ENCODE measurements at regions not wholly inside any gene's neighbourhood (a gene's known extent, or its start where the extent isn't known, plus 50 kb on each side); places are given as distances from the start of the nearest gene placed in this dataset.

GRCh38 chr10:125534515-125534914, 148.4 kb downstream of the TEX36 start:
- no peak overlapping the region for H3K4me3 ChIP-seq (ENCODE audit: control insufficient read depth in 2 of 3, extremely low read depth in 1 of 3, insufficient read depth in 2 of 3, low read depth in 1 of 3, low read length in 3 of 3)
- H3K9me1 ChIP-seq (ENCODE audit: control insufficient read depth, extremely low read depth, insufficient read depth, low read length): no peaks in the 10 kb centered on the region
- H3K9ac ChIP-seq (ENCODE audit: control insufficient read depth, extremely low read depth, insufficient read depth, low read length): no peak overlapping the region
- H3K27ac ChIP-seq (ENCODE audit: control insufficient read depth, insufficient read depth, low read length): no peak overlapping the region
- no peak overlapping the region for H3K4me2 ChIP-seq (ENCODE audit: control insufficient read depth, extremely low read depth, insufficient read depth, low read depth, low read length)
- dilution Hi-C loops (cut with MboI; ENCODE audit: extremely low pct_ligation_motif_present, low sequenced_read_pairs): no loop called here
- no peak for TF ChIP-seq EZH2 (IDR thresholded peaks at IDR 0.05; ENCODE audit: low read length)
- TF ChIP-seq CTCF (optimal IDR thresholded peaks at IDR 0.05 in 1 of 3, IDR thresholded peaks at IDR 0.05 in 1 of 3, conservative IDR thresholded peaks at IDR 0.05 in 1 of 3; ENCODE audit: extremely low read depth in 1 of 3, insufficient read depth in 2 of 3, low read length in 3 of 3): no peak
- FAIRE-seq: no peak
- H3K79me2 ChIP-seq (ENCODE audit: control insufficient read depth, insufficient read depth, low read length): no peaks in the 10 kb centered on the region
- H3K9me3 ChIP-seq (ENCODE audit: control insufficient read depth, low read depth, low read length): no peaks in the 10 kb centered on the region
- peaks cover 10% of the 10 kb centered on the region for H3K27me3 ChIP-seq (ENCODE audit: control insufficient read depth, extremely low read depth, insufficient read depth, low read length)
- H3K36me3 ChIP-seq (ENCODE audit: control insufficient read depth in 2 of 2, extremely low read depth in 1 of 2, insufficient read depth in 2 of 2, low read length in 2 of 2): no peaks in the 10 kb centered on the region
- no peaks in the 10 kb centered on the region for H4K20me1 ChIP-seq (ENCODE audit: control insufficient read depth, extremely low read depth, insufficient read depth, low read length)
- no peak for DNase-seq (ENCODE audit: low read depth, low spot score)
- no peak overlapping the region for H2AFZ ChIP-seq (ENCODE audit: control insufficient read depth, low read length)
- no peaks in the 10 kb centered on the region for H3K4me1 ChIP-seq (ENCODE audit: control insufficient read depth, extremely low read depth, insufficient read depth, low read length)

GRCh38 chr10:125533866-125534265, 149.1 kb downstream of the TEX36 start:
- no peaks in the 10 kb centered on the region for H3K9me3 ChIP-seq (ENCODE audit: control insufficient read depth, low read depth, low read length)
- no peaks in the 10 kb centered on the region for H3K36me3 ChIP-seq (ENCODE audit: control insufficient read depth in 2 of 2, extremely low read depth in 1 of 2, insufficient read depth in 2 of 2, low read length in 2 of 2)
- no peak overlapping the region for H3K4me3 ChIP-seq (ENCODE audit: control insufficient read depth in 2 of 3, extremely low read depth in 1 of 3, insufficient read depth in 2 of 3, low read depth in 1 of 3, low read length in 3 of 3)
- H3K27me3 ChIP-seq (ENCODE audit: control insufficient read depth, extremely low read depth, insufficient read depth, low read length): peaks cover 7% of the 10 kb centered on the region
- no peaks in the 10 kb centered on the region for H3K79me2 ChIP-seq (ENCODE audit: control insufficient read depth, insufficient read depth, low read length)
- H3K4me2 ChIP-seq (ENCODE audit: control insufficient read depth, extremely low read depth, insufficient read depth, low read depth, low read length): no peak overlapping the region
- H2AFZ ChIP-seq (ENCODE audit: control insufficient read depth, low read length): no peak overlapping the region
- H3K27ac ChIP-seq (ENCODE audit: control insufficient read depth, insufficient read depth, low read length): no peak overlapping the region
- DNase-seq (ENCODE audit: low read depth, low spot score) (no peak), FAIRE-seq (no peak)
- dilution Hi-C loops (cut with MboI; ENCODE audit: extremely low pct_ligation_motif_present, low sequenced_read_pairs): no loop called here
- H3K9ac ChIP-seq (ENCODE audit: control insufficient read depth, extremely low read depth, insufficient read depth, low read length): no peak overlapping the region
- H4K20me1 ChIP-seq (ENCODE audit: control insufficient read depth, extremely low read depth, insufficient read depth, low read length): no peaks in the 10 kb centered on the region
- no peaks in the 10 kb centered on the region for H3K4me1 ChIP-seq (ENCODE audit: control insufficient read depth, extremely low read depth, insufficient read depth, low read length)
- H3K9me1 ChIP-seq (ENCODE audit: control insufficient read depth, extremely low read depth, insufficient read depth, low read length): no peaks in the 10 kb centered on the region
- TF ChIP-seq EZH2 (IDR thresholded peaks at IDR 0.05; ENCODE audit: low read length) (no peak), CTCF (optimal IDR thresholded peaks at IDR 0.05 in 1 of 3, IDR thresholded peaks at IDR 0.05 in 1 of 3, conservative IDR thresholded peaks at IDR 0.05 in 1 of 3; ENCODE audit: extremely low read depth in 1 of 3, insufficient read depth in 2 of 3, low read length in 3 of 3) (no peak)

All from keratinocyte (primary cell).